ENCODE measurements at regions not wholly inside any gene's neighbourhood (a gene's known extent, or its start where the extent isn't known, plus 50 kb on each side); places are given as distances from the start of the nearest gene placed in this dataset.

DNA sequence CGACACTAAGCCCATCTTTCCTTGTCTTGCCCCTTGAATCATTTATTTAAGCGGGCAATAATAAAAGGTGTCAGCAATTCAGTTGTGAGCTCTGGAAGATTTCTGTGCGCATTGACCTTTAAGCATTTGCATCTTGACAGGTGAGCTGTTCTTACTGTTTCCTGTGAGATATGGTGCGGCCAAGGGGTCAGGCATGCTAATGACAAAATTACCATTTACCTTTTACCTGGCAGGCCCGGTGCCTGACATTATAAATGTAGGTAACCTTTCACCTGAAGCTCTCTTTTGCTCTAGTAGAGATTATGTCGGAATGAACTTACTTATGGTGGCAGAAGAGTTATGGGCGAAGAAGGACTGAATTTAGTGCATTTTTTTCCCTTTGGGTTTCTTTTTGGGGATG is 89.3 kb upstream of the EEF1E1 start:
- no peak overlapping the region for H2BK12ac ChIP-seq (ENCODE audit: insufficient read length, low read depth, low read length)

More for the DNA sequence above, 89.3 kb upstream of the EEF1E1 start:
- Mint-ChIP-seq H3K27ac (peak overlapping the region in 2 of 3 experiments; percentile 12 to 75; a peak in 2 of 7 replicates), H3K27me3 (ENCODE audit: low read depth) (no peaks in the 10 kb centered on the region), H3K4me3 (no peak overlapping the region), H3K9me3 (no peaks in the 10 kb centered on the region), H3K4me1 (peaks cover 22 to 33% of the 10 kb centered on the region in 2 experiments), H3K36me3 (ENCODE audit: insufficient read depth in 1 of 3, low read depth in 3 of 3) (no peaks in the 10 kb centered on the region; a peak in 1 of 7 replicates)
- peaks cover 8% of the 10 kb centered on the region; the same call in 1 of the 2 replicates for H3K4me1 ChIP-seq (ENCODE audit: insufficient read depth, low read length)
- no peak overlapping the region for H3K14ac ChIP-seq (ENCODE audit: insufficient read depth, low read length)
- no peak overlapping the region for H3T11ph ChIP-seq (ENCODE audit: low read length)
- H3K9ac ChIP-seq (ENCODE audit: extremely low read depth, insufficient read length, low read length), result no peak overlapping the region
- H3K23ac ChIP-seq (ENCODE audit: insufficient read length, low read depth, low read length), result no peak overlapping the region
- H3K18ac ChIP-seq (ENCODE audit: insufficient read length, low read depth, low read length), result no peak overlapping the region
- H3K56ac ChIP-seq (ENCODE audit: insufficient read length, low read depth, low read length), result no peak overlapping the region
- H3K79me1 ChIP-seq (ENCODE audit: insufficient read depth, low read depth, low read length, poor library complexity, severe bottlenecking), result no peaks in the 10 kb centered on the region
- no peak overlapping the region for H4K5ac ChIP-seq (ENCODE audit: insufficient read length, low read depth, low read length)
- H4K8ac ChIP-seq (replicated peaks; ENCODE audit: insufficient read length, low read depth, low read length), result no peak overlapping the region
- no peaks in the 10 kb centered on the region for H3K27me3 ChIP-seq (ENCODE audit: insufficient read depth, low read length)
- H2BK120ac ChIP-seq (ENCODE audit: low read depth, low read length, poor library complexity, severe bottlenecking), result no peak overlapping the region
- peak overlapping the region; percentile 28 for H3K4me2 ChIP-seq (ENCODE audit: insufficient read depth, insufficient read length, low read length)
- no peak overlapping the region for H2BK20ac ChIP-seq (ENCODE audit: low read depth, low read length, poor library complexity, severe bottlenecking)
- no peak overlapping the region for H4K91ac ChIP-seq (ENCODE audit: insufficient read length, low read depth, low read length)
- TF ChIP-seq, protein P1, sequence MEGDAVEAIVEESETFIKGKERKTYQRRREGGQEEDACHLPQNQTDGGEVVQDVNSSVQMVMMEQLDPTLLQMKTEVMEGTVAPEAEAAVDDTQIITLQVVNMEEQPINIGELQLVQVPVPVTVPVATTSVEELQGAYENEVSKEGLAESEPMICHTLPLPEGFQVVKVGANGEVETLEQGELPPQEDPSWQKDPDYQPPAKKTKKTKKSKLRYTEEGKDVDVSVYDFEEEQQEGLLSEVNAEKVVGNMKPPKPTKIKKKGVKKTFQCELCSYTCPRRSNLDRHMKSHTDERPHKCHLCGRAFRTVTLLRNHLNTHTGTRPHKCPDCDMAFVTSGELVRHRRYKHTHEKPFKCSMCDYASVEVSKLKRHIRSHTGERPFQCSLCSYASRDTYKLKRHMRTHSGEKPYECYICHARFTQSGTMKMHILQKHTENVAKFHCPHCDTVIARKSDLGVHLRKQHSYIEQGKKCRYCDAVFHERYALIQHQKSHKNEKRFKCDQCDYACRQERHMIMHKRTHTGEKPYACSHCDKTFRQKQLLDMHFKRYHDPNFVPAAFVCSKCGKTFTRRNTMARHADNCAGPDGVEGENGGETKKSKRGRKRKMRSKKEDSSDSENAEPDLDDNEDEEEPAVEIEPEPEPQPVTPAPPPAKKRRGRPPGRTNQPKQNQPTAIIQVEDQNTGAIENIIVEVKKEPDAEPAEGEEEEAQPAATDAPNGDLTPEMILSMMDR (conservative IDR thresholded peaks at IDR 0.05), result no peak
- no CpG with 5 or more reads among the region's 7 CpGs for WGBS (ENCODE audit: extremely low coverage, insufficient read length, low lambda C conversion rate)
- no peaks in the 10 kb centered on the region for H3K9me3 ChIP-seq (ENCODE audit: control insufficient read depth, low read depth, low read length)
- DNase-seq, result no peak
- no peak overlapping the region for H2AFZ ChIP-seq (ENCODE audit: low read length)
- no peak overlapping the region for H2BK15ac ChIP-seq (ENCODE audit: low read depth, low read length)
- no peak overlapping the region for H3K27ac ChIP-seq (ENCODE audit: insufficient read length, low read depth, low read length)
- H2AK5ac ChIP-seq (ENCODE audit: insufficient read length, low read length), result no peak overlapping the region
- no peaks in the 10 kb centered on the region for H4K20me1 ChIP-seq (ENCODE audit: control insufficient read depth, insufficient read depth, insufficient read length)
- no peaks in the 10 kb centered on the region for H3K79me2 ChIP-seq (ENCODE audit: insufficient read depth, low read length)
- H2BK5ac ChIP-seq (ENCODE audit: insufficient read length, low read length), result no peak overlapping the region
- no peak overlapping the region for H3K4ac ChIP-seq (ENCODE audit: low read depth, low read length)
- no peaks in the 10 kb centered on the region for H3K23me2 ChIP-seq (ENCODE audit: insufficient read length, low read depth, low read length, poor library complexity, severe bottlenecking)

All from H9 (cell line).